ENCODE measurements at regions not wholly inside any gene's neighbourhood (a gene's known extent, or its start where the extent isn't known, plus 50 kb on each side); places are given as distances from the start of the nearest gene placed in this dataset.

- DNase-seq: no peak
- Histone ChIP-seq H3K27me3 (ENCODE audit: control insufficient read depth in 1 of 2, insufficient read depth in 2 of 2, low read length in 2 of 2) (no peaks in the 10 kb centered on the region), H3K27ac (ENCODE audit: low read depth in 1 of 2, low read length in 2 of 2) (no peak overlapping the region), H3K36me3 (ENCODE audit: insufficient read depth, low read length) (no peaks in the 10 kb centered on the region), H3K4me1 (ENCODE audit: insufficient read depth, low read length) (no peaks in the 10 kb centered on the region), H3K4me3 (ENCODE audit: low read length) (no peak overlapping the region), H3K9me3 (ENCODE audit: control insufficient read depth in 1 of 2, insufficient read depth in 1 of 2, low read length in 2 of 2) (peaks cover 0 to 23% of the 10 kb centered on the region in 2 experiments)
- intact Hi-C loops (cut with DNase I, micrococcal nuclease): no loop called here
- ChIA-PET CTCF (no interaction called here), POLR2A (no interaction called here)
- peaks cover 3% of the 10 kb centered on the region for H3K27me3 Mint-ChIP-seq
- TF ChIP-seq CTCF (IDR thresholded peaks at IDR 0.05): no peak
- no peak overlapping the region for H3K27ac Mint-ChIP-seq
- H3K4me3 Mint-ChIP-seq: no peak overlapping the region
- H3K4me1 Mint-ChIP-seq (ENCODE audit: low read depth): no peaks in the 10 kb centered on the region
- no peak for ATAC-seq (ENCODE audit: poor library complexity)
- H3K36me3 Mint-ChIP-seq (ENCODE audit: low read depth): no peaks in the 10 kb centered on the region
- H3K9me3 Mint-ChIP-seq: no peaks in the 10 kb centered on the region
These were observed 152.6 kb upstream of the MYCN start for GRCh38 chr2:15787535-15788454.

GRCh38 chr2:15788455-15788829 lies 151.9 kb upstream of the MYCN start:
- Histone ChIP-seq H3K9me3 (ENCODE audit: control insufficient read depth in 1 of 2, insufficient read depth in 1 of 2, low read length in 2 of 2) (peaks cover 0 to 23% of the 10 kb centered on the region in 2 experiments), H3K27ac (ENCODE audit: low read depth in 1 of 2, low read length in 2 of 2) (no peak overlapping the region), H3K27me3 (ENCODE audit: control insufficient read depth in 1 of 2, insufficient read depth in 2 of 2, low read length in 2 of 2) (no peaks in the 10 kb centered on the region), H3K36me3 (ENCODE audit: insufficient read depth, low read length) (no peaks in the 10 kb centered on the region), H3K4me1 (ENCODE audit: insufficient read depth, low read length) (no peaks in the 10 kb centered on the region), H3K4me3 (ENCODE audit: low read length) (no peak overlapping the region)
- intact Hi-C loops (cut with DNase I, micrococcal nuclease): no loop called here
- Mint-ChIP-seq H3K9me3 (no peaks in the 10 kb centered on the region), H3K36me3 (ENCODE audit: low read depth) (no peaks in the 10 kb centered on the region), H3K4me3 (no peak overlapping the region), H3K27me3 (peaks cover 3% of the 10 kb centered on the region), H3K4me1 (ENCODE audit: low read depth) (no peaks in the 10 kb centered on the region), H3K27ac (no peak overlapping the region)
- ATAC-seq (ENCODE audit: poor library complexity) (no peak), DNase-seq (no peak)
- ChIA-PET POLR2A (no interaction called here), CTCF (no interaction called here)
- no peak for TF ChIP-seq CTCF (IDR thresholded peaks at IDR 0.05)

- Histone ChIP-seq H3K4me1 (ENCODE audit: insufficient read depth, low read length) (no peaks in the 10 kb centered on the region), H3K27me3 (ENCODE audit: control insufficient read depth in 1 of 2, insufficient read depth in 2 of 2, low read length in 2 of 2) (no peaks in the 10 kb centered on the region), H3K9me3 (ENCODE audit: control insufficient read depth in 1 of 2, insufficient read depth in 1 of 2, low read length in 2 of 2) (peaks cover 0 to 23% of the 10 kb centered on the region in 2 experiments), H3K4me3 (ENCODE audit: low read length) (no peak overlapping the region), H3K36me3 (ENCODE audit: insufficient read depth, low read length) (no peaks in the 10 kb centered on the region), H3K27ac (ENCODE audit: low read depth in 1 of 2, low read length in 2 of 2) (no peak overlapping the region)
- CTCF ChIA-PET: no interaction called here
- Mint-ChIP-seq H3K36me3 (ENCODE audit: low read depth) (no peaks in the 10 kb centered on the region), H3K27ac (no peak overlapping the region), H3K27me3 (peaks cover under 1% of the 10 kb centered on the region), H3K9me3 (no peaks in the 10 kb centered on the region), H3K4me3 (no peak overlapping the region), H3K4me1 (ENCODE audit: low read depth) (no peaks in the 10 kb centered on the region)
- POLR2A ChIA-PET: no interaction called here
- intact Hi-C loops (cut with DNase I, micrococcal nuclease): no loop called here
- no peak for TF ChIP-seq CTCF (IDR thresholded peaks at IDR 0.05)
- no peak for DNase-seq
- no peak for ATAC-seq (ENCODE audit: poor library complexity)
These were observed 151.5 kb upstream of the MYCN start for GRCh38 chr2:15788830-15789229.
